K562 (cell line): ENCODE measurements at regions not wholly inside any gene's neighbourhood (a gene's known extent, or its start where the extent isn't known, plus 50 kb on each side); places are given as distances from the start of the nearest gene placed in this dataset.

Experiments used
- AFF4 ChIP-seq: sonication (generic); formaldehyde crosslinking; IDR thresholded peaks from 2 replicates; pipeline ENCODE4 v1.8.0; 2023; ENCODE audit warnings: mild to moderate bottlenecking, missing genetic modification reagents
- CEBPB ChIP-seq: fragments of 450-650 bp; IDR thresholded peaks from 2 replicates; pipeline ENCODE4 v1.6.1; 2016; ENCODE audit warnings: missing genetic modification characterization, missing compliant biosample characterization
- DACH1 ChIP-seq: fragments of 450-650 bp; IDR thresholded peaks from 2 replicates; pipeline ENCODE4 v1.6.1; 2018; ENCODE audit not compliant: partially characterized antibody
- DPF2 ChIP-seq: fragments of 450-650 bp; IDR thresholded peaks from 2 replicates; pipeline ENCODE4 v1.6.1; 2016
- PKNOX1 ChIP-seq: fragments of 450-650 bp; IDR thresholded peaks from 2 replicates; pipeline ENCODE4 v1.6.1; 2016
- SETDB1 ChIP-seq: IDR thresholded peaks from one replicate; pipeline ENCODE4 v1.6.1; 2012; ENCODE audit warnings: low read length, control low read depth, inconsistent platforms
- TRIM24 ChIP-seq, 2 experiments: fragments of 450-650 bp; IDR thresholded peaks; 2 replicates each; pipeline ENCODE4 v1.6.1; 2016
- TF ChIP-seq, protein P1 (sequence below), 2 experiments: fragments of 450-650 bp in 1 of 2; sonication (generic) in 1 of 2; formaldehyde crosslinking in 1 of 2; IDR thresholded peaks in 1 of 2; conservative IDR thresholded peaks in 1 of 2; 2 replicates each; pipeline versions ENCODE4 v1.6.1 to v1.8.1; 2016 to 2023; ENCODE audit warnings: mild to moderate bottlenecking in 2 of 2, moderate library complexity in 2 of 2, inconsistent platforms in 1 of 2, missing genetic modification reagents in 1 of 2
- TF ChIP-seq, protein P2 (sequence below): fragments of 250-450 bp; sonication (Bioruptor Pico); IDR thresholded peaks from 2 replicates; pipeline ENCODE4 v1.4.0; 2020; ENCODE audit warnings: mild to moderate bottlenecking

DNA sequence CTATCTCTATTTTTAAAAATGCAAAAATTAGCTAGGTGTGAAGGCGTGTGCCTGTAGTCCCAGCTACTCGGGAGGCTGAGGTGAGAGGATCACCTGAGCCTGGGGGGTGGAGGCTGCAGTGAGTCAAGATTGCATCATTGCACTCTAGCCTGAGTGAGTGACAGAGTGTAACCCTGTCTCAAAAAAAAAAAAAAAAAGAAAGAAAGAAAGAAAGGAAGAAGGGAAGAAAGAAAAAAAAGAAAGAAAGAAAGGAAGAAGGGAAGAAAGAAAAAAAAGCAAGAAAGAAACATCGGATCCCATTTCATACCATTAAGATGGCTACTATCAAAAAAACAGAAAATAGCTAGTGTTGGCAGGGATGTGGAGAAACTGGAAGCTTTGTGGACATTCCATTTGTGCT, 136.8 kb upstream of the WNT4 start (continued):
- TF ChIP-seq AFF4 (CRISPR knock-in tag) (no peak), DACH1 (peak; percentile 19), PKNOX1 (peak; percentile 86), DPF2 (0 out of 2 replicates have a peak, but pooled peaks have one; percentile 30), SETDB1 (no peak), CEBPB (tag) (peak; percentile 39), TRIM24 (IDR thresholded peaks at IDR 0.05) (peak; percentile 19 to 47; a peak in 1 of 4 replicates)
- TF ChIP-seq, protein P1, sequence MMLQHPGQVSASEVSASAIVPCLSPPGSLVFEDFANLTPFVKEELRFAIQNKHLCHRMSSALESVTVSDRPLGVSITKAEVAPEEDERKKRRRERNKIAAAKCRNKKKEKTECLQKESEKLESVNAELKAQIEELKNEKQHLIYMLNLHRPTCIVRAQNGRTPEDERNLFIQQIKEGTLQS (IDR thresholded peaks at IDR 0.05), result peak; percentile 83
- TF ChIP-seq, protein P1 (CRISPR knock-in tag; conservative IDR thresholded peaks at IDR 0.05), result no peak
- TF ChIP-seq, protein P2, sequence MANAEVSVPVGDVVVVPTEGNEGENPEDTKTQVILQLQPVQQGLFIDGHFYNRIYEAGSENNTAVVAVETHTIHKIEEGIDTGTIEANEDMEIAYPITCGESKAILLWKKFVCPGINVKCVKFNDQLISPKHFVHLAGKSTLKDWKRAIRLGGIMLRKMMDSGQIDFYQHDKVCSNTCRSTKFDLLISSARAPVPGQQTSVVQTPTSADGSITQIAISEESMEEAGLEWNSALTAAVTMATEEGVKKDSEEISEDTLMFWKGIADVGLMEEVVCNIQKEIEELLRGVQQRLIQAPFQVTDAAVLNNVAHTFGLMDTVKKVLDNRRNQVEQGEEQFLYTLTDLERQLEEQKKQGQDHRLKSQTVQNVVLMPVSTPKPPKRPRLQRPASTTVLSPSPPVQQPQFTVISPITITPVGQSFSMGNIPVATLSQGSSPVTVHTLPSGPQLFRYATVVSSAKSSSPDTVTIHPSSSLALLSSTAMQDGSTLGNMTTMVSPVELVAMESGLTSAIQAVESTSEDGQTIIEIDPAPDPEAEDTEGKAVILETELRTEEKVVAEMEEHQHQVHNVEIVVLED, result no peak
- TF ChIP-seq, all 486 proteins: peak for 8
